ENCODE measurements at regions not wholly inside any gene's neighbourhood (a gene's known extent, or its start where the extent isn't known, plus 50 kb on each side); places are given as distances from the start of the nearest gene placed in this dataset.
"Not testable (repeated sequence)": the region's sequence is repeated elsewhere in the genome, so short reads cannot be mapped to it uniquely, and the experiment has no call there.

- TF ChIP-seq ZNF391 (tag by site-specific recombination; IDR thresholded peaks at IDR 0.05; ENCODE audit: borderline replicate concordance, low read depth); MEIS1 (CRISPR knock-in tag; IDR thresholded peaks at IDR 0.05; ENCODE audit: borderline replicate concordance); IKZF3 (tag by site-specific recombination; IDR thresholded peaks at IDR 0.05); CTCF (tag by site-specific recombination; IDR thresholded peaks at IDR 0.05); ZNF274 (IDR thresholded peaks at IDR 0.05; ENCODE audit: low read length); ZNF274 (tag by site-specific recombination; IDR thresholded peaks at IDR 0.05; ENCODE audit: borderline replicate concordance); ZNF571 (tag by site-specific recombination; IDR thresholded peaks at IDR 0.05); ZBTB49 (tag by site-specific recombination; IDR thresholded peaks at IDR 0.05; ENCODE audit: low read depth); PRDM10 (tag by site-specific recombination; IDR thresholded peaks at IDR 0.05); ZNF514 (tag by site-specific recombination; IDR thresholded peaks at IDR 0.05); ZNF184 (tag by site-specific recombination; IDR thresholded peaks at IDR 0.05); ZNF510 (tag by site-specific recombination; IDR thresholded peaks at IDR 0.05; ENCODE audit: insufficient replicate concordance): not testable (repeated sequence)
These were observed 56.4 kb upstream of the EEF2KMT start for GRCh38 chr16:5154006-5154405.

All from HEK293 (cell line).